GM21390 (cell line): ENCODE measurements at regions not wholly inside any gene's neighbourhood (a gene's known extent, or its start where the extent isn't known, plus 50 kb on each side); places are given as distances from the start of the nearest gene placed in this dataset.
"Not testable (repeated sequence)": the region's sequence is repeated elsewhere in the genome, so short reads cannot be mapped to it uniquely, and the experiment has no call there.

Source experiments
- ATAC-seq: cut with Tn5 transposase; IDR thresholded peaks from one replicate; pipeline ENCODE4 v1.9.1; 2021; ENCODE audit not compliant: unreplicated experiment

DNA sequence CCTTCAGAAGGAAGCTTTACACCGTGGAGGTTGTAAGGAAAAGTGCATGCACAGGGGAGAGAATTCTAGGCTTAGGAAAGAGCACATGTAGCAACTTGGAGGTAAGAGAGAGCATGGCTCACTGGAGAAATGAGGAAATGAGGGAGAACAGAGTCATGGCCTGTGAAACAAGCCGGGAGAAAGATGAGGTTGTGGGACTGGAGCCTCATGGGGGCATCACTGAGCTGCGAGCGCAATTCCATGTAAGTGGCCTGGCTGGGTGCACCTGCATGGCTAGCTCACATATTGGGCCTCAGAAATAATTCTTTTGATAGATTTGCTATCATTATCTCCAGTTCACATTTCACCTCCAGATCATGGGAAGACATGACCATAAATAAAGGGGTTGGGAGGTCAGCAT lies 785.5 kb upstream of the RAB6C start:
- no peak for ATAC-seq

DNA sequence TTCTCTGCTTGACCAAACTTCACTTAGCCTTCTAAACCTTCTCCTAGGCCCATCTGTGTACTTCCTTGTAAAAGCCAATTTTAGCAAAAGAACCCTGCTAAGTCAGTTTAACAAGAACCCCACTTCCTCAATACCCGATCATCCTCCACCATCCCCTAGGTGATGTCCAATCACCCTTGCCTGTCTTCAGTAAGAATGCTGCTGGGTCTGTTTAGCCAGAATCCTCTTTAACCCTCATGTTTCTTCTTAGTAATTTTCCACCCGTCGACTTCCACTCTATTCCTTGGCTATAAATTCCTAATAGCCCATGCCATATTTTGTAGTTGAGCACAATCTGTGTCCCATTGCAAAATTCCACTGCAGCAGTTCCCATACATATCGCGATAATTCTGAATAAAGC lies 780.0 kb upstream of the RAB6C start:
- no peak for ATAC-seq

DNA sequence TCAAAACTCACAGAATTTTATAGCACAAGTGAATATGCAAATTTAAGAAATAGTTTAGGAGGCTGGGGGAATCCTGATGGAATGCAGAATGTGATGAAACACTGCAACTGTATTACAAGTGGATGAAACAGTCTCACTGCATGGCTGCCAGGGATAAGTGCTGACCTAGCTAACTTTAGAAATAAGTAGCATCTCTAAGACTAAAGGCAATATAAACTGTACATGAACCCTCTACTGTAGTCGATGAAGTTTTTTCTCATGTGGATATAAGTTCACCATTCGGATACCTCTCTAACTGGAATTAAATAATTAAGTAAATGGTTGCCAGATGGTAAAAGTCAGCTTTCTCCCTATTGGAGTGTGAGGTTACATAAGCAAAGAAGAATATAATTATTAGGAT lies 777.8 kb upstream of the RAB6C start:
- no peak for ATAC-seq

DNA sequence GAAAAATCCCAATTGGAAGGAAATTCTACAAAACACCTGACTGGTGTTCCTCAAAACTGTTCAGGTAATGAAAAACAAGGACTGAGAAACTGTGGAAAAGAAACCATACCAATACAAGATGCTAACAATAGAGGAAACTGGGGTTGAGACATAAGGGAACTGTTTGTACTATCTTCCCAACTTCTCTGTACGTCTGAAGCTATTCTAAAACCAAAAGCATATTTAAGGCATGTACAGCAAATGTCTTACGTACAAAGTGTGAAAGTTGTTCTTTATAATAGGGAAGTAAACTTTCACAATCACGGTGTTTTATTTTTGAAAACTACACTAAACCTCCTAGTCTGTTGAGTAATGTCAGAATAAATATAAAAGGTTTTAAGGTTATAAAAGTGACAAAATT lies 776.1 kb upstream of the RAB6C start:
- ATAC-seq = no peak

DNA sequence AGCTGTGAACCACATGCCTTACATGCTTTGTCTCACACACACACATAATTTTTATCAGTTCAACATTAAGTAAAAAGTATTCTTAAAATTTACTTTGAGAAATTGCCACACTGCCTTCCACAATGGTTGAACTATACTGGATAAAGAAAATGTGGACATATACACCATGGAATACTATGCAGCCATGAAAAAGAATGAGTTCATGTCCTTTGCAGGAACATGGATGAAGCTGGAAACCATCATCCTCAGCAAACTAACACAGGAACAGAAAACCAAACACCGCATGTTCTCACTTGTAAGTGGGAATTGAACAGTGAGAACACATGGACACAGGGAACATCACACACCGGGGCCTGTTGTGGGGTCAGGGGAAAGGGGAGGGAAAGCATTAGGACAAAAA lies 774.9 kb upstream of the RAB6C start:
- ATAC-seq = not testable (repeated sequence)

DNA sequence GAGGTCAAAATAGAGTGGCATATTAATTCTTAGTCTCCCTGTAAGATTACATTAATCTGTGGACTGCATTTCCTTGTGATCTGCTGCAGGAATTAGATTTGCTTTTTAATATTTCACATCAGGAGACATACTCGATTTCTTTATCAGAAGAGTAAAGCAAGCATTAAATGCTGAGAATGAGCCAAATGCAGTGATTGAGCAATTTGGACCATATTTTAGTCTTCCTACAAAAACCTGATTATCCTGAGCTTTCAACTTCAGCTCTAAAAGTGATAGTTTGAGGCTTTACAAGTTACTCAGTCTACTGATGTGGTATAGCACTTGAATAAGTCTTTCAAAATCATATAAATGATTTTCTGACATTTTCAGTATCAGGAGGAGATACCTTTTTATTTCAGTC lies 774.3 kb upstream of the RAB6C start:
- ATAC-seq = no peak

DNA sequence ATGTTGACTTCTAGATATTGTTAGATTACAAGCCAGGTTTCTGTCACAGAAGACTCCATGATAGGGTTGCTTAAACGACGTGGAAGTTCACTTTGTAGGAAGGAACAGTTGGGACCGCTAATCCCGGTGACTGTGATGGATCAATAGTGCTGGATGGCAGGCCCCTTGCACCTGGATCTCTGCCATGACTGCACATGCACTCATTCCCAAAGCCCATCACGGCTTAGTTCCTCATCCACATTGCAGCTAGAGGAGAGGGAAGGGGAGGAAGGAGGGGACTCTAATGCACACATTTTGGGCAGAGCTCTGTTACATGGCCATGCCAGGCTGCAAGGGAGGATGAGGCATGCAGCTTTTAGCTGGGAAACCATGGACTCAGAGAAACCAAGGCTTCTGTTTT lies 773.7 kb upstream of the RAB6C start:
- ATAC-seq = no peak

DNA sequence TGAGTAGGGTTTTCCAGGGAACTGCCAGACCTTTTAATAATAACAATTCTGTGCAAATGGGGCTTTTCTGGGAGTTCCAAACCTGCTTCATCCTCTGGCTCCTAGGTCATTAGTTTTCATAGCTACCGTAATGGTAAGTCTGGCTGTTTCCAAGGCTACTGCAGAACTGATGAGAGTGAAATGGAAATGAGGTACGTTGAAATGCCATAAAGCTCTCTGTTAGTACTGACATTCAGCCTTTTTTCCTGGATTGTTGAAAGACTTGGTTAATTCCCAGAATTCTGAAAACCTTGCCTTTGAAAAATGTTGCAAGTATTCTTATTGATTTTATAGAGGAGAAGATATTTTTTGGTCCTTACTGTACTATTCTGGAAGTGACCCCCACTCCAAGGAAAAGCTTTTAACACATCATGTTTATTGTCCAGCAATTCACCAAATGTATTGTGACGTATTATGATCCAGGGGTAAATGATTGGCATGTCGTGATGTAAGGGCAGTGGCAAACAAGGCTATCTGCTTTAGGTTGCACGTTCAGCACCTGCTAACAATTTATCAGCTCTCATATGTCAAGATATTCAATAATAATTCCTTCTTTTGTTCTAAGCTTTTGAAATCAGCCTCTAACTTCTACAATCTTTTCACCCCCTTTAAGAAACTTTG lies 767.0 kb upstream of the RAB6C start:
- ATAC-seq = no peak

DNA sequence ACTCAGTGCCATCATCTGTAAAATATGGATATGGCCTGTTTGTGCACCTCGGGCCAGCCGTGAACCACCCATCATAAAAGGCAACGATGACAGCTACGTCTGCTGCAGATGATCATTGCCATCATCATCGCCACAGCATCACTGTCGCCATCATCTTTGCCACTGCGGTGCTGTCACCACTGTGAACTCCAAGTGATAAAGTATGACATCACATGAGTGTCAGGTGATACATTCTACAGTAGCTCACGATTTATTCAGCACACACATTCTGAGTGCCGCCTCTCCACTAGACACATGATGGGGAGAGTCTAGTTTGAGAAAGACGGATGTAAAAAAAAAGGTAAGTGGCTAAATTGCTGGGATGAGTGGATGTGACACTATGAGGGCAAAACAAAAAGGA lies 755.4 kb upstream of the RAB6C start:
- no peak for ATAC-seq

DNA sequence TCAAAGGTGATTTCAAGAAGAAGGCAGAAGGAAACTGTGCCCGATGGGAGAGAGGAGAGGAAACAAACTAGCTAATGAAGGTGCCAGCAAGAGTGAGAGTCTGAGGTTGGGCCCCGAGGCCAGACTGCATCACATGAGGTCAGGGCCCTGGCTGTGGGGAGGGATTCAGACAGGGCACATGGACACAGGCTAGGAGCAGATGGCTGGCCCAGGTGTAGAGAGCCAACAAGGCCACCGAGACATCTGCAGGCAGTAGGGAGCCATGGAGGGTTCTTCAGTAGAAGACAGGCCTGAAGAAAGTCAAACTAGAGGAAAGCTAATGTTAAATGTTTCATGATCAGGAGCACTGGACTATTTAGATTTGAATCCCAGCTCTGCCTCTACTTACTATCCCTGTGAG lies 755.0 kb upstream of the RAB6C start:
- ATAC-seq = no peak

DNA sequence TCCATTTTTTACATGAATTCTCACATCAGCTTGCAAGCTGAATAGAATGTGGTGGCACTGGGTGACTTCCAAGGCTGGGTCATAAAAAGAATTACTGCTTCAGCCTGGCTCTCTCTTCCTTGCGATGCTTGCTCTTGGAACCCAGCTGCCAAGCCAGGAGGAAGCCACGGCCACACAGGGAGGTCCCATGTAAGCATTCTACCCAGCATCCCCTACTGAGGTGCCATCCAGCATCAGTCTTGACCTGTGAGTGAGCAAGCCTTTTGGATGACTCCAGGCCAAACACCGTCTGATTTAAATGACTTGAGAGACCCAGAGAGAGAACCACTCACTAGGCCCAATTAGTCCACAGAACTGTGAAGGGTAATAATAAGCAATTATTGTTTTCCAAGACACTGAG lies 750.3 kb upstream of the RAB6C start:
- ATAC-seq = no peak

DNA sequence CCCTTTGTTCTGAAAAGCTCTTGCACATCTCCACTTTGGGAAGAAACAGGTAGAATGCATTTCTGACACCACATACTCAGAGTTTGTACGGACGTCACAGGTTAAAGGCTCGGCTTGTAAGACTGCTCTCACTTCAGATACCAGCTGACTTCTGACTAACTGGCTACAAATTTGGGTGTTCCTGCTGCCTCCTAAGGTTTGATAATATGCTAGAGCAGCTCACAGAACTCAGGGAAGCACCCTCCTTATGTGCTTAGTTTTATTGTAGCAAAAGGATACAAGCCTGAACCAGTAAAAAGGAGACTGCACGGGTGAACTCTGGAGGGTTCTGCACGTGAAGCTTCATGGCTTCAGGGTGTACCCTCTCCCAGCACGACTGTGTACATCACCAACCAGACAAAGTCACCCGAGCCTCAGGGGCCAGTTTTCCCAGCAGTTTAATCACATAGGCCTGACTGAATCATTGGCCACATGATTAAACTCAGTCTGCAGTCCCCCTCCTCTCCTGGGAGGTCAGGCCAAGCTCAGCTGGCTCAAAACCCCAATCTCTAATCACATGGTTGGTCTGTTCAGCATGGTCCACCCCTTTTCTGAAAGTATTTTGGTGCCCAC lies 749.5 kb upstream of the RAB6C start:
- ATAC-seq = no peak

DNA sequence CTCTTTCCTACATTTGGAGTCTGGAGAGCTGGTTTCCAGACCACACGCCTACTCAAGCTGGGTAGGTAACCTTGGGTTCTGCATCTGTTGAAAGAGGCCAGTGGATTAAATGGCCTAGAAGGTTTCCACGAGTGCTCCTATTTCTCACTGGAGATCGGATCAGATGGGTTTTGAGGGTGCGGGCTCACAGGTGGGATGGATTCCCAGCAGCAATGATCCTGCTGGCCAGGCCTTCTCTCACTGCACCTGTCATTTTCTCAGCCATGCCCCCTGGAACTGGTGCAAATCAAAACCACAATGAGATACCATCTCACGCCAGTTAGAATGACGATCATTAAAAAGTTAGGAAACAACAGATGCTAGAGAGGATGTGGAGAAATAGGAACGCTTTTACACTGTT lies 747.5 kb upstream of the RAB6C start:
- ATAC-seq = no peak

DNA sequence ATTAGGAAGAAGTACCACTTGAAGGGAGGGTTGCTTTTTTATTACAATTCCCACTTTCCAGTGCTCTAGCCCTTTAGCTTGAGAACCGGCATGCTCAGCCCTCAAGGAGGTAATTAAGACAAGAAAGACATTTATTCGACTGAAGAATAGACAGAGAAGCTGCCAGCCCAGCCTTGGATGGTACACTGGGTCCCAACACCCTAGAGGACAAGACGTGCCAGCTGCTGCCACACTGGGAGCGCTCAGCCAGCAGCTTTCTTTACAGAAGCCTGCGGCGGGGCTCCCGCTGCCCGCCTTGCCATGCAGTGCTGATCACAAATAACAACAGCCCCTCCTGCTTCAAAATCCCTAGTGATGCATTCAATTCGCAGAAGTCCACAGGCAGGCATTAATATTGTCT lies 746.3 kb upstream of the RAB6C start:
- no peak for ATAC-seq

DNA sequence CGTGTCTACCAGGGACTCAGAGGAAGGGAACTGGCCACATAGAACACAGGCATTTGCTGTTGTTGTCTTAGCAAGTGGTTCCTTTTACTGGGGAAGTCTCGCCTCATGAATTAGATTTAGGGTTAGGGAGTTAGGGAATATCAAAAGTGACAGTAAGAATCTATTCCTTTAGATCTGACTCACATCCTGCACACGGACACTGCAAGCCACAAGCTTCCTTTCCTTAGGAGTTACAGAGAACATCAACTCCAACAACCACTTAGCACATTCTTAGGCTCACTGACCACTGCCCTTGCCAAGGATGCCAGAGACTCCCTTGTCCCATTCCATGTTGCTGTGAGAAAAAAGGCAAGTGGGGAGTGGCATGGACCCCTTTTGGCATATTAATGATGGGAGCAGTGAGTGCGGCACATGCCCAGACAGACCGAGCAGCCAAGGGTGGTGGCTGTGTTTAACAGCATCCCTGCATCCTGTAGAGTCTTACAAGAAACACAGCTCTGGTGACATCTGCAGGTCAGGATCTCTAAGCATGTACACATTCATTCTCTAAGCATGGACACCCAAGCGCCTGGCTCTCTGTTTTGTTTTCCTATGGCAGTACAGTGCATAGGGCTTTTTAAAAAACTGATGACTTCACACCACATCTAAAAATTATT lies 745.6 kb upstream of the RAB6C start:
- no peak for ATAC-seq

DNA sequence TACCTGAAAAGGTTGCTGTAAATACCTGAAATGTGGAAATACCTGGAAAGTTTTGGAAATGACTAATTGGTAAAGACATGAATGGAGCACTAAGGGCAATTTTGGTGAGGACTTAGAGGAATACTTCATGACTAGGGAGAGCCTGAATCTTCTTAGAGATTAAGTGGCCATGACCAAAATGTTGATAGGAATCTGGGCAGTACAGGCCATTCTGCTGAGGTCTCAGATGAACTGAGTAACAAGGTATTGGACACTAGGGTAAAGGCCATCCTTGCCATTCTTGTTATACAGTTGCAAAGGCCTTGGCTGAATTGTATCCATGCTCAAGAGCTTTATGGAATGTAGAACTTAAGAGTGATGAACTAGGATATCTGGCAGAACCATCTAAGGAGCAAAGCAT lies 742.9 kb upstream of the RAB6C start:
- ATAC-seq = no peak

DNA sequence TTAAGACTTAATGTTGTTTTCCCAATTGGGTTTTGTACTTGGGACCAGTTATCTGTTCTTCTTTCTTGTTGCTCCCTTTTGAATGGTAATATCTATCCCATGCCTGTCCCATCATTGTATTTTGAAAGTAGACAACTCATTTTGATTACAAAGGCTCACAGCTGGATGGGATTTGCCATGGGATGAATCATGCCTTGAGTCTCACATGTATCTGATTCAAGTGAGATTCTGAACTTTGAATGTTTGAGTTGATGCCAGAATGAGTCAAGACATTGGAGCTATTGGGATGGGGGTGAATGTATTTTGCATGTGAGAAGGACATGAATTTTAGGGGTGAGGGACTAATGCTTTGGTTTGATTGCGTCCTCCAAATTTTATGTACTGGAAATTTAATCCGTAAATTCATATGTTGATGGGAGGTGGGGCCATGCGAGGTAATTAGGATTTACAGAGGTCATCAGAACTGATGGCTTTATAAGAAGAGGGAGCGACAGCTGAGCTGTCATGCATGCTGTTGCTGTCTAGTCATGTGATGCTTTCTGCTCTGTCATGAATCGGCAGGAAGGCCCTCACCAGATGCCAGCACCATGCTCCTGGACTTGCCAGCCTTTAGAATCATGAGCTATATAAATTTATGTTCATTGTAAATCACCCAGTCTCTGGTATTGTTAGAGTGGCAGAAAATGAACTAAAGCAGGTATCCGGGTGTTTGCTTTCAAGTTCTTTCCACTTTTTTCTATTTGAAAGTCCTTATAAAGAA lies 741.3 kb upstream of the RAB6C start:
- ATAC-seq = no peak

DNA sequence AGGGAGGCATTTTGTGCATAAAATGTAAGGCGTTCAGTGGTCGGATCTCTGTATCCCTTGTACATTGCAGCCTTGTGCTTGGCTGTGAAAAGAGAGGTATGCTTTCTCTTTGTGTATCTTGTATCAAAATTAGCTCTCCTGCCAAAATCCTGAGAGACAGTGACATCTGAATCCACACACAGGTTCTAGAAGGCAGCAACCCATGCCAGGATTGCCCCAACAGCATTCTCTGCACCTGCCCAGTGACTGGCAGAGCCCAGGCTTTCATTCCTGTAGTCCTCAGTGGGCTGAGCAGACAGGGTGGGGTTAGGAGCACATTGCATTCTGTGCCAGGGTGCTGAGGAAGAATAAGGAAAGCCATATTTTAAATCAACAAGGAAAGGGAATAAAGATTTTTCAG lies 740.3 kb upstream of the RAB6C start:
- ATAC-seq = no peak

DNA sequence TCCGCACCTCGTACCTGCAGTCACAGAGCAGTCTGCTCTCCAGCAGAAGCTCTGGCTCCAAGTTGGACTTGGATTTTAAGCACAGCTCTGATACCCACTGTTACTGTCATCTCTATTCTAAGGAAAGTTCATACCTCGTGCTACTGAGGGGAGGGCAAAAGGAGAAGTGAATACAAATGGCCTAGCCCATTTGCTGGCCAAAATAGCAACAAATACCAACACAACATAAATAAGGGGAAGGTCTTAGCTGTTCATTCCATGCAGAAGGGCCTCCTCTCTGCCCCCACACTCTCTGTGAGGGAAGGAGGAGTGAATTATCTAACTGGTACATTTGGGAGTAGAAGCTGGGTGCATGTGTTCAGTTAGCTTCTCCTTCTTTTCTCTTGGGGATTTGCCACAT lies 739.4 kb upstream of the RAB6C start:
- no peak for ATAC-seq

DNA sequence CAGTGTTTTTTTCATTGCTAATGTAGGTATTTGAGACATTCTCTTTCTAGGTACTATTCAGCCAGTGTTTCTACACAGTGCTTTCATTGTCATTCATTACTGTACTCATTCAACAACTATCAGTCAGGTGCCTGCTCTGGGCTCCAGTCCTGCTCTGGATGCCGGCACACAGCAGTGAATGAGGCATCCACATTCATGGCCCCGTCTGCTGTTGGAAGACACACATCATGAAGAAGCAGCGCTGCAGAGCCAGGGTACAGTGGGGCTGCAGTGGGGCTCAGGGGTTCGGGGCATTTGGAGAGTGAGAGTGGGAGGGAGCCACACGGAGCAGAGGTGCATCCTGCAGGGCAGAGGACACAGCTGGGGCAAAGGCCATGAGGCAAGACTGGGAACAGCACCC lies 737.2 kb upstream of the RAB6C start:
- ATAC-seq = no peak

DNA sequence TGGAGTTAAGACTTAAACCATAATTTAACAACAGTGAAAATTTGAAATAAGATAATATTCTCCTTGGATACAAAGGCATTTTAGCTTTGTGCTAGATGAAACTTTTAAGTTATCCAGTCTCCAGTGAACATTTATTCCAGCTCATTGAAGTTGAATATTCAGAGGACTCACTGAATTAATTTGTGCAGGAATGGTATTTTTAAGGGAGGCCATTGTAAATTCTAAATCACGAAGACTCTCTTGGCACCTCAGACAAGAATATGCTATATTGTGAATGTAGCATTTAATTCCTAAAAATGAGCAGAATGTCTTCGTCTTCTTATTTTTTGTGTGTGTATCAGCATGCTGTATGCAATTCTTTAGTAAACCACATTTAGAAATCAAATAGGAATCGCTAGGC lies 731.7 kb upstream of the RAB6C start:
- ATAC-seq = no peak

DNA sequence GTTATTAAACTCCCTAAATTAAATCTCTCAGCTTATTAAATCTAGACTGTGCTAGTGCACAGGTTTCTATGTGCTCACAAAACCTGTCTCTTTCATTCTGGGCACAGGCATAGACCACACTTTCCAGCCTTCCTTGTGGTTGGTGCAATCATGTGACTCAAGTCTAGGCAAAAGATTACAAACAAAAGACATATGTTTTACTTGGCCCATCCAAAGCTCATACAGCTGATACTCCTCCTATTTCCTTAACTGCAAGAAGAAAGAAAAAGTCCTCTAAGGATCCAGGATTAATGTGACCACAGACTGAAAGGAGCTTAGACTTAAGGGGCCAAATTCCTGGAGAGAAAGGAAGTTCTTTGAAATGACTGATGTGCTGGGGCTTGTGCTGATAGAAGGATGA lies 731.3 kb upstream of the RAB6C start:
- no peak for ATAC-seq
